CD14-positive monocyte (primary cell): ENCODE measurements at regions not wholly inside any gene's neighbourhood (a gene's known extent, or its start where the extent isn't known, plus 50 kb on each side); places are given as distances from the start of the nearest gene placed in this dataset.

Experiments used
- DNase-seq, 3 donors: peaks; one replicate each; pipeline ENCODE4 v3.0.0-alpha.2; 2011 to 2022
- H2AFZ ChIP-seq: 2 replicates; pipeline ENCODE4 v1.6.0; 2012; ENCODE audit warnings: mild to moderate bottlenecking, low read depth, low read length, inconsistent platforms; ENCODE audit not compliant: insufficient read depth, poor library complexity, severe bottlenecking
- H3K27ac ChIP-seq, 2 donors: 1 replicate in 1 of 2; 2 replicates in 1 of 2; pipeline ENCODE4 v1.5.1; 2012 to 2013; ENCODE audit warnings: low read length in 2 of 2, control low read depth in 1 of 2, inconsistent platforms in 1 of 2, low read depth in 1 of 2, mild to moderate bottlenecking in 1 of 2
- H3K27me3 ChIP-seq, 2 donors: one replicate each; pipeline versions ENCODE4 v1.6.0 to v1.6.1; 2011 to 2013; ENCODE audit warnings: low read length in 2 of 2; ENCODE audit not compliant: control insufficient read depth in 2 of 2, insufficient read depth in 2 of 2
- H3K36me3 ChIP-seq, 2 donors: replicated peaks in 1 of 2; 1 replicate in 1 of 2; 2 replicates in 1 of 2; pipeline versions ENCODE4 v1.5.1 to v1.6.1; 2012 to 2013; ENCODE audit warnings: low read length in 2 of 2, control low read depth in 1 of 2, inconsistent platforms in 1 of 2, mild to moderate bottlenecking in 1 of 2; ENCODE audit not compliant: insufficient read depth in 2 of 2, control insufficient read depth in 1 of 2
- H3K4me1 ChIP-seq, 2 donors: 1 replicate in 1 of 2; 2 replicates in 1 of 2; pipeline versions ENCODE4 v1.5.1 to v1.6.1; 2012 to 2013; ENCODE audit warnings: low read length in 2 of 2, control low read depth in 1 of 2, inconsistent platforms in 1 of 2, mild to moderate bottlenecking in 1 of 2, moderate library complexity in 1 of 2; ENCODE audit not compliant: insufficient read depth in 2 of 2, control insufficient read depth in 1 of 2
- H3K4me2 ChIP-seq: replicated peaks from 2 replicates; pipeline ENCODE3; 2012; ENCODE audit warnings: low read length, moderate library complexity, mild to moderate bottlenecking; ENCODE audit not compliant: poor library complexity, severe bottlenecking; ENCODE audit errors: extremely low read depth
- H3K4me3 ChIP-seq, 3 experiments: fragments of 200-600 bp in 1 of 3; sonication (generic) in 1 of 3; replicated peaks in 1 of 3; 1 replicate in 2 of 3; 2 replicates in 1 of 3; pipeline ENCODE4 v1.5.1; 2011 to 2013; ENCODE audit warnings: low read length in 3 of 3, mild to moderate bottlenecking in 3 of 3, control low read depth in 2 of 3, low read depth in 2 of 3, inconsistent platforms in 1 of 3, moderate library complexity in 1 of 3
- H3K79me2 ChIP-seq: 2 replicates; pipeline ENCODE4 v1.6.0; 2012; ENCODE audit warnings: mild to moderate bottlenecking, control low read depth, inconsistent platforms, low read length, moderate library complexity; ENCODE audit not compliant: insufficient read depth
- H3K9ac ChIP-seq: 2 replicates; pipeline ENCODE4 v1.6.0; 2017; ENCODE audit warnings: low read length, mild to moderate bottlenecking; ENCODE audit not compliant: insufficient read depth, poor library complexity, severe bottlenecking
- H3K9me3 ChIP-seq, 2 donors: replicated peaks in 1 of 2; 1 replicate in 1 of 2; 2 replicates in 1 of 2; pipeline versions ENCODE4 v1.5.1 to v1.6.1; 2012 to 2013; ENCODE audit warnings: low read length in 2 of 2, control low read depth in 1 of 2; ENCODE audit not compliant: control insufficient read depth in 1 of 2, insufficient read depth in 1 of 2
- H4K20me1 ChIP-seq: 2 replicates; pipeline ENCODE4 v1.6.0; 2012; ENCODE audit warnings: mild to moderate bottlenecking, low read length, control low read depth, moderate library complexity; ENCODE audit not compliant: insufficient read depth
- H3K27ac Mint-ChIP-seq, 7 donors: one replicate each; pipeline ENCODE4 v1.8.0; 2020; ENCODE audit warnings: mild to moderate bottlenecking in 7 of 7, mixed read lengths in 7 of 7, moderate library complexity in 6 of 7, inconsistent platforms in 2 of 7
- H3K27me3 Mint-ChIP-seq, 3 donors: one replicate each; pipeline ENCODE4 v1.8.0; 2021 to 2022; ENCODE audit warnings: low read depth in 3 of 3, mild to moderate bottlenecking in 3 of 3, mixed read lengths in 3 of 3, moderate library complexity in 3 of 3, inconsistent platforms in 1 of 3
- H3K36me3 Mint-ChIP-seq, 2 donors: one replicate each; pipeline ENCODE4 v1.8.0; 2020; ENCODE audit warnings: mixed read lengths in 2 of 2, inconsistent platforms in 1 of 2, mild to moderate bottlenecking in 1 of 2
- H3K4me1 Mint-ChIP-seq: one replicate; pipeline ENCODE4 v1.8.0; 2020; ENCODE audit warnings: mild to moderate bottlenecking, mixed read lengths
- H3K4me3 Mint-ChIP-seq, 2 donors: one replicate each; pipeline ENCODE4 v1.8.0; 2020; ENCODE audit warnings: mild to moderate bottlenecking in 2 of 2, mixed read lengths in 2 of 2, moderate library complexity in 1 of 2
- H3K9me3 Mint-ChIP-seq, 7 donors: one replicate each; pipeline ENCODE4 v1.8.0; 2020 to 2022; ENCODE audit warnings: mixed read lengths in 7 of 7, mild to moderate bottlenecking in 6 of 7, moderate library complexity in 6 of 7, inconsistent platforms in 2 of 7
- WGBS: methylation state at CpG from one replicate; pipeline ENCODE4 v1.1.5; 2013; ENCODE audit warnings: missing lambda C conversion rate; ENCODE audit not compliant: insufficient coverage; 5-methylcytosine and 5-hydroxymethylcytosine counted together
- intact Hi-C, 2 donors: fragments of 100-400 bp; cut with micrococcal nuclease; formaldehyde crosslinking; loops; one replicate each; pipeline versions ENCODE4 v1.15.0 to v1.15.1; 2023
- TF ChIP-seq, protein P1 (sequence below): fragments of 200-600 bp; IDR thresholded peaks from one replicate; pipeline ENCODE4 v1.8.0; 2022; ENCODE audit warnings: antibody characterized with exemption, mild to moderate bottlenecking

DNA sequence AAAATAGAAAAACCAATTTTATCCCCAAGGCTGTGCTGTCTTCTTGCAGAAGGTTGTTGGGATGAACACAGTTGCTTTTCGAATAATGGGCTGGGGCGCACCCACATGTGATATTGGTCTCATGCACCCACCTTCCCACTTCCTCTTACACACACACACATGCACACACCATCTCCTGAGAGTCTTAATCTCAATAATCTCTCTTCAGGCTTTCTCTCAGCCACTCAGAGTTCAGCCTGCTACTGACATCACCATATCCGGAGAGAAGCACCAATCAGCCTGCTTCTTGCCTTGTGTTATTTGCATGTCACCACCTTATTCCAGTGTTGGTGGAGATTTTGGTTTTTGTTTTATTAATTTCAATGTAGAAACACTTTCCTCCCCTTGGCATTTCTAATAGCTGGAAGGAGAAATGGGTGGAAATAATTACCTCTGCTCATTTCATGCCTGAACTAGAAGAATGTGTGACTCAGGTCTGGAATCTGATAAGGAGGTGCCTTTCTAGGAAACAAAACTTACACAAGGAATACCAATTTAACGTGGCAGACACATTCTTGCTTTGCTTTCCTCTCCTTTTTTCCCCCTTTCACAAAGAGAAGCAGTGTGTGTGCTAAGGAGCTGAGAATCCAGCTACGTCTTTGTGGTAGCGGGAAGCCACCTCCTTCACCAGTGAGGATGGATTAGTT lies 400.2 kb downstream of the MID1IP1 start:
- Mint-ChIP-seq H3K9me3 (peaks cover 0 to 2% (median 0%) of the 10 kb centered on the region in 7 donors), H3K27ac (no peak overlapping the region), H3K4me3 (no peak overlapping the region), H3K27me3 (peaks cover 2 to 13% (median 7%) of the 10 kb centered on the region in 3 donors), H3K36me3 (no peaks in the 10 kb centered on the region), H3K4me1 (peaks cover 8% of the 10 kb centered on the region)
- no peaks in the 10 kb centered on the region for H3K9me3 ChIP-seq
- H3K79me2 ChIP-seq: no peaks in the 10 kb centered on the region
- no peak overlapping the region for H3K27ac ChIP-seq
- no peaks in the 10 kb centered on the region for H3K36me3 ChIP-seq
- DNase-seq: peak in 1 of 3 donors; percentile 6
- intact Hi-C loops: no loop called here
- H2AFZ ChIP-seq: no peak overlapping the region
- H3K27me3 ChIP-seq: peaks cover 0 to 2% of the 10 kb centered on the region in 2 donors
- WGBS: 83% methylated on average over 2 of the region's 6 CpGs
- no peak overlapping the region for H3K4me2 ChIP-seq
- H3K4me1 ChIP-seq: peaks cover 5 to 8% of the 10 kb centered on the region in 2 donors
- no peak overlapping the region for H3K4me3 ChIP-seq
- no peak overlapping the region for H3K9ac ChIP-seq
- TF ChIP-seq, protein P1, sequence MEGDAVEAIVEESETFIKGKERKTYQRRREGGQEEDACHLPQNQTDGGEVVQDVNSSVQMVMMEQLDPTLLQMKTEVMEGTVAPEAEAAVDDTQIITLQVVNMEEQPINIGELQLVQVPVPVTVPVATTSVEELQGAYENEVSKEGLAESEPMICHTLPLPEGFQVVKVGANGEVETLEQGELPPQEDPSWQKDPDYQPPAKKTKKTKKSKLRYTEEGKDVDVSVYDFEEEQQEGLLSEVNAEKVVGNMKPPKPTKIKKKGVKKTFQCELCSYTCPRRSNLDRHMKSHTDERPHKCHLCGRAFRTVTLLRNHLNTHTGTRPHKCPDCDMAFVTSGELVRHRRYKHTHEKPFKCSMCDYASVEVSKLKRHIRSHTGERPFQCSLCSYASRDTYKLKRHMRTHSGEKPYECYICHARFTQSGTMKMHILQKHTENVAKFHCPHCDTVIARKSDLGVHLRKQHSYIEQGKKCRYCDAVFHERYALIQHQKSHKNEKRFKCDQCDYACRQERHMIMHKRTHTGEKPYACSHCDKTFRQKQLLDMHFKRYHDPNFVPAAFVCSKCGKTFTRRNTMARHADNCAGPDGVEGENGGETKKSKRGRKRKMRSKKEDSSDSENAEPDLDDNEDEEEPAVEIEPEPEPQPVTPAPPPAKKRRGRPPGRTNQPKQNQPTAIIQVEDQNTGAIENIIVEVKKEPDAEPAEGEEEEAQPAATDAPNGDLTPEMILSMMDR: no peak
- no peaks in the 10 kb centered on the region for H4K20me1 ChIP-seq

DNA sequence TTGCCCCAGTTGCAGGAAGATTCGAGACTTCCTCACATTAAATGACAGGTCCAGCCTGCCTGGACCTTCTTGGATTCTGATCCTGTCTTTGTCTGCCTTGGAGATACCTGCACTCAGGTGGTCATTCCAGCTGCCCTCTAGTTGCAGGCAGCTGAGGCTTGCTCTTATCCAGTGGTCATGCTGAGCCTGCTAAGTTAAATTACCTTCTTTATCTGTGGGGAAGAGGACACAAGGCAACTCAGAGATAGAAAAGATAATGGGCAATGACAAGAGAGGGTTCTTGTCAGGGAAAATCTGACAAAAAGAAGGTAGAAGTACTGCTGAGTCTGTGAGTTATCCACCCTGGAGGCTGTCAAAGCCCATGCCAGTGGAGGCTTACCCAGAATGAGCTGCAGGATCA lies 401.4 kb downstream of the MID1IP1 start:
- TF ChIP-seq, protein P1: no peak
- H2AFZ ChIP-seq: no peak overlapping the region
- Mint-ChIP-seq H3K36me3 (no peaks in the 10 kb centered on the region), H3K27me3 (peaks cover 2 to 7% (median 5%) of the 10 kb centered on the region in 3 donors), H3K4me1 (no peaks in the 10 kb centered on the region), H3K27ac (no peak overlapping the region), H3K4me3 (no peak overlapping the region), H3K9me3 (peaks cover 0 to 2% (median 0%) of the 10 kb centered on the region in 7 donors)
- no peaks in the 10 kb centered on the region for H3K36me3 ChIP-seq
- H3K79me2 ChIP-seq: no peaks in the 10 kb centered on the region
- H3K9ac ChIP-seq: no peak overlapping the region
- no peaks in the 10 kb centered on the region for H3K4me1 ChIP-seq
- H3K9me3 ChIP-seq: no peaks in the 10 kb centered on the region
- H3K4me3 ChIP-seq: no peak overlapping the region
- WGBS: no CpG with 5 or more reads among the region's 1 CpG
- DNase-seq: no peak
- H3K27ac ChIP-seq: no peak overlapping the region
- intact Hi-C loops: no loop called here
- no peaks in the 10 kb centered on the region for H4K20me1 ChIP-seq
- H3K27me3 ChIP-seq: peaks cover 0 to 2% of the 10 kb centered on the region in 2 donors
- no peak overlapping the region for H3K4me2 ChIP-seq
